Osteocyte (in vitro differentiated cells): ENCODE measurements at regions not wholly inside any gene's neighbourhood (a gene's known extent, or its start where the extent isn't known, plus 50 kb on each side); places are given as distances from the start of the nearest gene placed in this dataset.

Experiments
- DNase-seq: peaks from one replicate; pipeline ENCODE4 v3.0.0; 2021; ENCODE audit warnings: mixed read lengths; ENCODE audit not compliant: unreplicated experiment; ENCODE audit errors: extremely low spot score
- H3K27ac Mint-ChIP-seq: one replicate; pipeline ENCODE4 v1.8.0; 2021; ENCODE audit warnings: mild to moderate bottlenecking, mixed read lengths; ENCODE audit not compliant: unreplicated experiment
- H3K27me3 Mint-ChIP-seq: one replicate; pipeline ENCODE4 v1.8.0; 2021; ENCODE audit warnings: mixed read lengths; ENCODE audit not compliant: unreplicated experiment
- H3K36me3 Mint-ChIP-seq: one replicate; pipeline ENCODE4 v1.8.0; 2021; ENCODE audit warnings: mixed read lengths; ENCODE audit not compliant: unreplicated experiment
- H3K4me1 Mint-ChIP-seq: one replicate; pipeline ENCODE4 v1.8.0; 2021; ENCODE audit warnings: mixed read lengths; ENCODE audit not compliant: unreplicated experiment
- H3K4me3 Mint-ChIP-seq: one replicate; pipeline ENCODE4 v1.8.0; 2021; ENCODE audit warnings: mild to moderate bottlenecking, moderate library complexity, mixed read lengths; ENCODE audit not compliant: unreplicated experiment
- H3K9me3 Mint-ChIP-seq: one replicate; pipeline ENCODE4 v1.8.0; 2021; ENCODE audit warnings: mixed read lengths; ENCODE audit not compliant: unreplicated experiment
- CTCF ChIP-seq: fragments of 200-600 bp; sonication (generic); IDR thresholded peaks from 2 replicates; pipeline ENCODE4 v1.5.0; 2021; ENCODE audit warnings: antibody characterized with exemption, mild to moderate bottlenecking, moderate library complexity

- H3K36me3 Mint-ChIP-seq = no peaks in the 10 kb centered on the region
- no peak overlapping the region for H3K27ac Mint-ChIP-seq
- DNase-seq = no peak
- H3K27me3 Mint-ChIP-seq = no peaks in the 10 kb centered on the region
- peaks cover 5% of the 10 kb centered on the region for H3K9me3 Mint-ChIP-seq
- no peaks in the 10 kb centered on the region for H3K4me1 Mint-ChIP-seq
- H3K4me3 Mint-ChIP-seq = no peak overlapping the region
- TF ChIP-seq CTCF = no peak
Measured at GRCh38 chr12:34361721-34362316, 339.5 kb downstream of the ALG10 start.

- Mint-ChIP-seq H3K36me3 (no peaks in the 10 kb centered on the region), H3K4me1 (no peaks in the 10 kb centered on the region), H3K27me3 (no peaks in the 10 kb centered on the region), H3K9me3 (peaks cover 5% of the 10 kb centered on the region), H3K4me3 (no peak overlapping the region), H3K27ac (no peak overlapping the region)
- no peak for DNase-seq
- no peak for TF ChIP-seq CTCF
Measured at GRCh38 chr12:34363050-34363673, 340.9 kb downstream of the ALG10 start.

- H3K4me3 Mint-ChIP-seq = no peak overlapping the region
- no peak for DNase-seq
- H3K9me3 Mint-ChIP-seq = peaks cover 9% of the 10 kb centered on the region
- no peaks in the 10 kb centered on the region for H3K27me3 Mint-ChIP-seq
- H3K27ac Mint-ChIP-seq = no peak overlapping the region
- no peaks in the 10 kb centered on the region for H3K4me1 Mint-ChIP-seq
- no peak for TF ChIP-seq CTCF
- H3K36me3 Mint-ChIP-seq = no peaks in the 10 kb centered on the region
Measured at GRCh38 chr12:34368079-34368478, 345.8 kb downstream of the ALG10 start.

- no peaks in the 10 kb centered on the region for H3K36me3 Mint-ChIP-seq
- no peak overlapping the region for H3K4me3 Mint-ChIP-seq
- TF ChIP-seq CTCF = no peak
- H3K27ac Mint-ChIP-seq = no peak overlapping the region
- no peaks in the 10 kb centered on the region for H3K27me3 Mint-ChIP-seq
- peaks cover 4% of the 10 kb centered on the region for H3K9me3 Mint-ChIP-seq
- no peaks in the 10 kb centered on the region for H3K4me1 Mint-ChIP-seq
- DNase-seq = no peak
Measured at GRCh38 chr12:34371050-34371449, 348.8 kb downstream of the ALG10 start.

- no peak overlapping the region for H3K27ac Mint-ChIP-seq
- H3K36me3 Mint-ChIP-seq = no peaks in the 10 kb centered on the region
- H3K27me3 Mint-ChIP-seq = no peaks in the 10 kb centered on the region
- TF ChIP-seq CTCF = no peak
- H3K4me3 Mint-ChIP-seq = no peak overlapping the region
- H3K4me1 Mint-ChIP-seq = no peaks in the 10 kb centered on the region
- no peak for DNase-seq
- H3K9me3 Mint-ChIP-seq = peaks cover 10% of the 10 kb centered on the region
Measured at GRCh38 chr12:34372003-34372402, 349.7 kb downstream of the ALG10 start.
